ENCODE measurements at regions not wholly inside any gene's neighbourhood (a gene's known extent, or its start where the extent isn't known, plus 50 kb on each side); places are given as distances from the start of the nearest gene placed in this dataset.

GRCh38 chr9:86830356-86830755 is 117.0 kb downstream of the GAS1 start:
- FAIRE-seq (no peak), DNase-seq (ENCODE audit: extremely low read depth in 1 of 4, low spot score in 3 of 4) (no peak), ATAC-seq (no peak)
- ChIA-PET POLR2A (no interaction called here), CTCF (ENCODE audit: low intra/inter-chr PET ratio) (no interaction called here)
- no TSS peak for BruUV-seq (replicated peaks)
- no peak overlapping the region for H3K9ac ChIP-seq (ENCODE audit: insufficient read depth in 1 of 2, low read depth in 2 of 2, low read length in 2 of 2)
- H3K27ac ChIP-seq (ENCODE audit: extremely low read depth, low read depth, low read length): no peak overlapping the region
- intact Hi-C loops (cut with micrococcal nuclease) (no loop called here), in situ Hi-C loops (cut with MboI) (no loop called here)
- no peaks in the 10 kb centered on the region for H3K4me1 ChIP-seq (replicated peaks in 1 of 2; ENCODE audit: control insufficient read depth in 2 of 2, insufficient read depth in 2 of 2, low read length in 2 of 2)
- no peak for TF ChIP-seq NFE2L1 (tag; IDR thresholded peaks at IDR 0.05; ENCODE audit: borderline replicate concordance, low read depth)
- no peak for TF ChIP-seq ELF1 (tag; IDR thresholded peaks at IDR 0.05)
- H3K9me1 ChIP-seq (ENCODE audit: control insufficient read depth, insufficient read depth, low read length): no peaks in the 10 kb centered on the region
- no peak overlapping the region for H2AFZ ChIP-seq (ENCODE audit: low read depth, low read length)
- H3K9me3 ChIP-seq (replicated peaks; ENCODE audit: control insufficient read depth, insufficient read depth, low read depth, low read length): no peaks in the 10 kb centered on the region
- no peaks in the 10 kb centered on the region for H3K36me3 ChIP-seq (ENCODE audit: control insufficient read depth, insufficient read depth, low read length)
- H3K79me2 ChIP-seq (ENCODE audit: control insufficient read depth, insufficient read depth, low read length): no peaks in the 10 kb centered on the region
- no peaks in the 10 kb centered on the region for H3K27me3 ChIP-seq (ENCODE audit: control insufficient read depth in 2 of 2, insufficient read depth in 2 of 2, low read length in 2 of 2)
- WGBS (ENCODE audit: insufficient coverage, low coverage, missing lambda C conversion rate): 0% methylated on average over 2 of the region's 2 CpGs
- no peaks in the 10 kb centered on the region for H4K20me1 ChIP-seq (replicated peaks; ENCODE audit: control insufficient read depth, insufficient read depth, low read length)
- H3K4me2 ChIP-seq (ENCODE audit: insufficient read depth, low read length): no peak overlapping the region
- no peak overlapping the region for H3K4me3 ChIP-seq

DNA sequence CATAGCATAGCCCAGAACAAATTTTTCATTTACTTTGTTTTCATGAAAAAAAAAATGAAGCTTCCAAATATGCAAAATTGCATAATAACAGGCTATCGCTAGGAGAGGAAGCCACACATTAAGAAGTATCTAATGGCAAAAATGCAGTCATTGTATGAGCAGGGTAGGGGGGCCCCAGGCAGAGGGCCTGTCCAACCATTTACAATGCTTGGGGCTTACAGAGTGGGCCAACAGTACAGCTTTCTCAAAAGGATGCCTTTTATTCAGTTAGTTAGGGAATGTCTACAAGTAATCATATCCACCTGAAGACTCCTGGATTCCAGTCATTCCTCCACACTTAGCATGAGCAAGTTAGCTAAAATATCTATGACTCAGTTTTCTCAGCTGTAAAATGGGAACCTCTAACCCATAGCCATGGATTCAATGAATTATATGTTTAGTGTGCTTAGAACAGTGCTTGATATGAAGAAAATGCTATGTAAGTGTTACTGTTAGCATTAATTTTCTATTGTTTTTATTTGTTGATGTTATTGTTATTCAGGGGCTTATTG is 117.7 kb downstream of the GAS1 start:
- TF ChIP-seq HNRNPUL1 (IDR thresholded peaks at IDR 0.05; ENCODE audit: low read length): no peak
- TF ChIP-seq PHB2 (IDR thresholded peaks at IDR 0.05; ENCODE audit: low read depth): no peak
- no peak for TF ChIP-seq E2F1 (CRISPR knock-in tag; IDR thresholded peaks at IDR 0.05)
- TF ChIP-seq EZH2 (IDR thresholded peaks at IDR 0.05; ENCODE audit: borderline replicate concordance, low read depth, low read length): no peak
- no peak for TF ChIP-seq PATZ1 (CRISPR knock-in tag; IDR thresholded peaks at IDR 0.05; ENCODE audit: borderline replicate concordance)

More for the DNA sequence above, 117.7 kb downstream of the GAS1 start:
- intact Hi-C loops (cut with micrococcal nuclease) (no loop called here), in situ Hi-C loops (cut with MboI) (no loop called here)
- H4K20me1 ChIP-seq (replicated peaks; ENCODE audit: control insufficient read depth, insufficient read depth, low read length): no peaks in the 10 kb centered on the region
- no peak overlapping the region for H3K4me3 ChIP-seq
- POLR2A ChIA-PET: no interaction called here
- H3K79me2 ChIP-seq (ENCODE audit: control insufficient read depth, insufficient read depth, low read length): no peaks in the 10 kb centered on the region
- no peak overlapping the region for H2AFZ ChIP-seq (ENCODE audit: low read depth, low read length)
- no peak for FAIRE-seq
- H3K4me2 ChIP-seq (ENCODE audit: insufficient read depth, low read length): no peak overlapping the region
- H3K27me3 ChIP-seq (ENCODE audit: control insufficient read depth in 2 of 2, insufficient read depth in 2 of 2, low read length in 2 of 2): no peaks in the 10 kb centered on the region
- no peak overlapping the region for H3K9ac ChIP-seq (ENCODE audit: insufficient read depth in 1 of 2, low read depth in 2 of 2, low read length in 2 of 2)
- DNase-seq (ENCODE audit: extremely low read depth in 1 of 4, low spot score in 3 of 4): no peak
- H3K4me1 ChIP-seq (replicated peaks in 1 of 2; ENCODE audit: control insufficient read depth in 2 of 2, insufficient read depth in 2 of 2, low read length in 2 of 2): no peaks in the 10 kb centered on the region
- no TSS peak for BruUV-seq (replicated peaks)
- WGBS (ENCODE audit: insufficient coverage, low coverage, missing lambda C conversion rate): 0% methylated on average over 1 of the region's 1 CpG
- CTCF ChIA-PET (ENCODE audit: low intra/inter-chr PET ratio): no interaction called here
- H3K36me3 ChIP-seq (ENCODE audit: control insufficient read depth, insufficient read depth, low read length): no peaks in the 10 kb centered on the region
- H3K9me1 ChIP-seq (ENCODE audit: control insufficient read depth, insufficient read depth, low read length): no peaks in the 10 kb centered on the region
- ATAC-seq: no peak
- no peak overlapping the region for H3K27ac ChIP-seq (ENCODE audit: extremely low read depth, low read depth, low read length)
- no peaks in the 10 kb centered on the region for H3K9me3 ChIP-seq (replicated peaks; ENCODE audit: control insufficient read depth, insufficient read depth, low read depth, low read length)

Measured in K562 (cell line).